COLO668 (cell line): ENCODE measurements at regions not wholly inside any gene's neighbourhood (a gene's known extent, or its start where the extent isn't known, plus 50 kb on each side); places are given as distances from the start of the nearest gene placed in this dataset.
"Not testable (repeated sequence)": the region's sequence is repeated elsewhere in the genome, so short reads cannot be mapped to it uniquely, and the experiment has no call there.

Source experiments
- DNase-seq: peaks from one replicate; lab custom pipeline; 2025; ENCODE audit not compliant: unreplicated experiment; lab: John Stamatoyannopoulos, UW

- DNase-seq = no peak
Measured at GRCh38 chr9:13823026-13823425, 490.9 kb downstream of the NFIB start.

GRCh38 chr9:13817754-13818278, 496.1 kb downstream of the NFIB start:
- no peak for DNase-seq

- DNase-seq = no peak
Measured at GRCh38 chr9:13816837-13817236, 497.1 kb downstream of the NFIB start.

- DNase-seq = no peak
Measured at GRCh38 chr9:13814647-13815400, 499.1 kb downstream of the NFIB start.

- DNase-seq = no peak
Measured at GRCh38 chr9:13811876-13812275, 502.1 kb downstream of the NFIB start.

- no peak for DNase-seq
Measured at GRCh38 chr9:13810510-13810909, 503.4 kb downstream of the NFIB start.

- DNase-seq = no peak
Measured at GRCh38 chr9:13809401-13809800, 504.5 kb downstream of the NFIB start.

GRCh38 chr9:13807118-13807517, 506.8 kb downstream of the NFIB start:
- DNase-seq = no peak

GRCh38 chr9:13806714-13807113, 507.2 kb downstream of the NFIB start:
- no peak for DNase-seq

- no peak for DNase-seq
Measured at GRCh38 chr9:13805546-13805945, 508.4 kb downstream of the NFIB start.

GRCh38 chr9:13804532-13804931, 509.4 kb downstream of the NFIB start:
- DNase-seq = no peak

- no peak for DNase-seq
Measured at GRCh38 chr9:13800776-13801175, 513.2 kb downstream of the NFIB start.

- DNase-seq = not testable (repeated sequence)
Measured at GRCh38 chr9:13797701-13798100, 516.2 kb downstream of the NFIB start.

GRCh38 chr9:13791816-13792215, 512.3 kb upstream of the MPDZ start:
- no peak for DNase-seq

- no peak for DNase-seq
Measured at GRCh38 chr9:13790055-13790454, 510.6 kb upstream of the MPDZ start.

GRCh38 chr9:13787234-13787833, 507.8 kb upstream of the MPDZ start:
- no peak for DNase-seq

GRCh38 chr9:13786711-13787110, 507.2 kb upstream of the MPDZ start:
- no peak for DNase-seq

GRCh38 chr9:13786131-13786530, 506.6 kb upstream of the MPDZ start:
- no peak for DNase-seq

GRCh38 chr9:13779106-13779505, 499.6 kb upstream of the MPDZ start:
- DNase-seq = no peak

GRCh38 chr9:13778631-13779030, 499.1 kb upstream of the MPDZ start:
- no peak for DNase-seq

GRCh38 chr9:13770956-13771355, 491.5 kb upstream of the MPDZ start:
- DNase-seq = no peak

GRCh38 chr9:13769641-13770040, 490.1 kb upstream of the MPDZ start:
- DNase-seq = no peak

GRCh38 chr9:13769006-13769405, 489.5 kb upstream of the MPDZ start:
- no peak for DNase-seq
